HEK293 (cell line): ENCODE measurements at regions not wholly inside any gene's neighbourhood (a gene's known extent, or its start where the extent isn't known, plus 50 kb on each side); places are given as distances from the start of the nearest gene placed in this dataset.

Experiments used
- CTCF ChIA-PET: fragments of 350-600 bp; formaldehyde crosslinking; extraction: SDS; loops from one replicate; lab custom pipeline; 2021; ENCODE audit warnings: antibody characterized with exemption; lab: Yijun Ruan, JAX
- POLR2A ChIA-PET: fragments of 300-600 bp; formaldehyde crosslinking; extraction: SDS; loops from one replicate; lab custom pipeline; 2020; ENCODE audit warnings: antibody characterized with exemption, inconsistent platforms; lab: Yijun Ruan, JAX
- H3K27ac ChIP-seq: fragments of 200-500 bp; sonication (Bioruptor generic); 2 replicates; pipeline ENCODE4 v1.5.1; 2014; ENCODE audit warnings: low read depth, low read length, control low read depth, inconsistent platforms; ENCODE audit errors: extremely low read depth
- H3K36me3 ChIP-seq, 2 experiments: fragments of 200-500 bp in 1 of 2; sonication (Bioruptor generic) in 1 of 2; 1 replicate in 1 of 2; 2 replicates in 1 of 2; pipeline ENCODE4 v1.5.1; 2014 to 2017; ENCODE audit warnings: inconsistent platforms in 2 of 2, low read length in 2 of 2; ENCODE audit not compliant: control insufficient read depth in 2 of 2, insufficient read depth in 1 of 2
- H3K4me1 ChIP-seq: fragments of 200-500 bp; sonication (Bioruptor generic); 2 replicates; pipeline ENCODE4 v1.5.1; 2014; ENCODE audit warnings: mild to moderate bottlenecking, low read length, inconsistent platforms; ENCODE audit not compliant: control insufficient read depth, insufficient read depth
- H3K4me3 ChIP-seq: 2 replicates; pipeline ENCODE4 v1.5.1; 2011; ENCODE audit warnings: low read depth, mild to moderate bottlenecking, control low read depth, low read length, moderate library complexity
- H3K9me3 ChIP-seq: fragments of 200-500 bp; sonication (Bioruptor generic); 2 replicates; pipeline ENCODE4 v1.5.1; 2014; ENCODE audit warnings: low read depth, low read length, inconsistent platforms; ENCODE audit not compliant: control insufficient read depth, insufficient read depth
- FEZF1 ChIP-seq: fragments of 450-650 bp; formaldehyde crosslinking; IDR thresholded peaks from 2 replicates; pipeline ENCODE4 v1.5.1; 2016; ENCODE audit warnings: missing biosample characterization, missing genetic modification characterization
- OVOL3 ChIP-seq: fragments of 450-650 bp; formaldehyde crosslinking; IDR thresholded peaks from 2 replicates; pipeline ENCODE4 v1.5.1; 2016; ENCODE audit warnings: missing biosample characterization, missing genetic modification characterization
- ZBTB8A ChIP-seq: fragments of 450-650 bp; formaldehyde crosslinking; IDR thresholded peaks from 2 replicates; pipeline ENCODE4 v1.5.1; 2016; ENCODE audit warnings: missing biosample characterization, missing genetic modification characterization
- ZNF140 ChIP-seq: fragments of 450-650 bp; formaldehyde crosslinking; IDR thresholded peaks from 2 replicates; pipeline ENCODE4 v1.5.1; 2016; ENCODE audit warnings: missing biosample characterization, missing genetic modification characterization
- ZNF311 ChIP-seq: fragments of 450-650 bp; formaldehyde crosslinking; IDR thresholded peaks from 2 replicates; pipeline ENCODE4 v1.5.1; 2017; ENCODE audit warnings: missing biosample characterization, missing genetic modification characterization, borderline replicate concordance
- ZNF394 ChIP-seq: fragments of 450-650 bp; formaldehyde crosslinking; IDR thresholded peaks from 2 replicates; pipeline ENCODE4 v1.5.1; 2016; ENCODE audit warnings: missing biosample characterization, missing genetic modification characterization, mild to moderate bottlenecking, moderate library complexity, borderline replicate concordance
- ZNF404 ChIP-seq: fragments of 450-650 bp; formaldehyde crosslinking; IDR thresholded peaks from 2 replicates; pipeline ENCODE4 v1.5.1; 2017; ENCODE audit warnings: missing biosample characterization, missing genetic modification characterization
- ZNF426 ChIP-seq: fragments of 450-650 bp; formaldehyde crosslinking; IDR thresholded peaks from 2 replicates; pipeline ENCODE4 v1.5.1; 2017; ENCODE audit warnings: missing biosample characterization, missing genetic modification characterization, mild to moderate bottlenecking, inconsistent platforms, moderate library complexity
- ZNF433 ChIP-seq: fragments of 450-650 bp; formaldehyde crosslinking; IDR thresholded peaks from 2 replicates; pipeline ENCODE4 v1.5.1; 2016; ENCODE audit warnings: missing biosample characterization, missing genetic modification characterization, low read depth
- ZNF555 ChIP-seq: fragments of 450-650 bp; formaldehyde crosslinking; conservative IDR thresholded peaks from 2 replicates; pipeline ENCODE4 v1.5.1; 2017; ENCODE audit warnings: missing biosample characterization, mild to moderate bottlenecking, missing genetic modification characterization, inconsistent platforms
- ZNF596 ChIP-seq: fragments of 450-650 bp; IDR thresholded peaks from 2 replicates; pipeline ENCODE4 v1.5.0; 2018; ENCODE audit warnings: missing biosample characterization, mild to moderate bottlenecking, missing genetic modification characterization, moderate library complexity
- ZNF623 ChIP-seq: fragments of 450-650 bp; formaldehyde crosslinking; IDR thresholded peaks from 2 replicates; pipeline ENCODE4 v1.5.1; 2016; ENCODE audit warnings: missing biosample characterization, missing genetic modification characterization
- ZNF629 ChIP-seq: fragments of 450-650 bp; formaldehyde crosslinking; IDR thresholded peaks from 2 replicates; pipeline ENCODE4 v1.5.1; 2017; ENCODE audit warnings: missing biosample characterization, missing genetic modification characterization
- ZNF654 ChIP-seq: fragments of 450-650 bp; formaldehyde crosslinking; IDR thresholded peaks from 2 replicates; pipeline ENCODE4 v1.5.1; 2016; ENCODE audit warnings: low read depth, missing biosample characterization, missing genetic modification characterization
- ZXDB ChIP-seq: fragments of 450-650 bp; formaldehyde crosslinking; IDR thresholded peaks from 2 replicates; pipeline ENCODE4 v1.5.1; 2016; ENCODE audit warnings: missing biosample characterization, missing genetic modification characterization
- TF ChIP-seq, protein P1 (sequence below): fragments of 450-650 bp; formaldehyde crosslinking; conservative IDR thresholded peaks from 2 replicates; pipeline ENCODE4 v1.5.1; 2016; ENCODE audit warnings: low read depth, missing biosample characterization, missing genetic modification characterization
- TF ChIP-seq, protein P2 (sequence below): fragments of 450-650 bp; formaldehyde crosslinking; conservative IDR thresholded peaks from 2 replicates; pipeline ENCODE4 v1.5.1; 2016; ENCODE audit warnings: low read depth, missing biosample characterization, missing genetic modification characterization
- TF ChIP-seq, protein P3 (sequence below): fragments of 450-650 bp; formaldehyde crosslinking; IDR thresholded peaks from 2 replicates; pipeline ENCODE4 v1.5.1; 2016; ENCODE audit warnings: missing biosample characterization, missing genetic modification characterization

DNA sequence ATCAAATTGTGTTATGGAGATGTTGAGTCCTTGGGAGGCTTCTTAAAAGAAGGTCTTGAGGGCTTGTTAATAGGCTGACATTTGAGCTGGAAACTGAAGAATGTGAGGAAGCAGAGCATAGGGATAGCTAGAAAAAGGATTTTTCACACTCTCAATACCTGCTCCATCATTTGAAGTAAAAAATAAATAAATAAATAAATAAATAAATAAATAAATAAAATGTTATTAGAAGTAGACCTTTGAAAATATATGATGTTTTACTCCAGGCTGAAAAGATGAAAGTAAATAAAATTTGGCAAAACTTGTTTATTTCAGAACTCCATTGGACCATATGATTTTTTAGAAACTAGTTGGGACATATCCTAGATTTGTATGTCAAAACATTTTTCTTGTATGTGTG lies 1757.8 kb upstream of the TENM3 start:
- no peak overlapping the region for H3K27ac ChIP-seq
- H3K4me3 ChIP-seq, result no peak overlapping the region
- H3K36me3 ChIP-seq, result no peaks in the 10 kb centered on the region
- 0 out of 2 replicates have a peak, but pooled peaks have one; percentile 28 for TF ChIP-seq ZXDB
- peak; percentile 81 for TF ChIP-seq ZNF426 (tag by site-specific recombination)
- TF ChIP-seq ZNF404, result 0 out of 2 replicates have a peak, but pooled peaks have one; percentile 58
- TF ChIP-seq, protein P1, sequence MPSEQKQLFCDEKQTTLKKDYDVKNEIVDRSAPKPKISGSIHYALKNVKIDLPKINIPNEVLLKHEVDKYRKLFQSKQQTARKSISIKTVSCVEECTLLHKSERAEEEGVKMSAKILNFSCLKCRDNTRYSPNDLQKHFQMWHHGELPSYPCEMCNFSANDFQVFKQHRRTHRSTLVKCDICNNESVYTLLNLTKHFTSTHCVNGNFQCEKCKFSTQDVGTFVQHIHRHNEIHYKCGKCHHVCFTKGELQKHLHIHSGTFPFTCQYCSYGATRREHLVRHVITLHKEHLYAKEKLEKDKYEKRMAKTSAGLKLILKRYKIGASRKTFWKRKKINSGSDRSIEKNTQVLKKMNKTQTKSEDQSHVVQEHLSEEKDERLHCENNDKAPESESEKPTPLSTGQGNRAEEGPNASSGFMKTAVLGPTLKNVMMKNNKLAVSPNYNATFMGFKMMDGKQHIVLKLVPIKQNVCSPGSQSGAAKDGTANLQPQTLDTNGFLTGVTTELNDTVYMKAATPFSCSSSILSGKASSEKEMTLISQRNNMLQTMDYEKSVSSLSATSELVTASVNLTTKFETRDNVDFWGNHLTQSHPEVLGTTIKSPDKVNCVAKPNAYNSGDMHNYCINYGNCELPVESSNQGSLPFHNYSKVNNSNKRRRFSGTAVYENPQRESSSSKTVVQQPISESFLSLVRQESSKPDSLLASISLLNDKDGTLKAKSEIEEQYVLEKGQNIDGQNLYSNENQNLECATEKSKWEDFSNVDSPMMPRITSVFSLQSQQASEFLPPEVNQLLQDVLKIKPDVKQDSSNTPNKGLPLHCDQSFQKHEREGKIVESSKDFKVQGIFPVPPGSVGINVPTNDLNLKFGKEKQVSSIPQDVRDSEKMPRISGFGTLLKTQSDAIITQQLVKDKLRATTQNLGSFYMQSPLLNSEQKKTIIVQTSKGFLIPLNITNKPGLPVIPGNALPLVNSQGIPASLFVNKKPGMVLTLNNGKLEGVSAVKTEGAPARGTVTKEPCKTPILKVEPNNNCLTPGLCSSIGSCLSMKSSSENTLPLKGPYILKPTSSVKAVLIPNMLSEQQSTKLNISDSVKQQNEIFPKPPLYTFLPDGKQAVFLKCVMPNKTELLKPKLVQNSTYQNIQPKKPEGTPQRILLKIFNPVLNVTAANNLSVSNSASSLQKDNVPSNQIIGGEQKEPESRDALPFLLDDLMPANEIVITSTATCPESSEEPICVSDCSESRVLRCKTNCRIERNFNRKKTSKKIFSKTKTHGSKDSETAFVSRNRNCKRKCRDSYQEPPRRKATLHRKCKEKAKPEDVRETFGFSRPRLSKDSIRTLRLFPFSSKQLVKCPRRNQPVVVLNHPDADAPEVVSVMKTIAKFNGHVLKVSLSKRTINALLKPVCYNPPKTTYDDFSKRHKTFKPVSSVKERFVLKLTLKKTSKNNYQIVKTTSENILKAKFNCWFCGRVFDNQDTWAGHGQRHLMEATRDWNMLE (tag by site-specific recombination), result peak; percentile 81
- TF ChIP-seq FEZF1 (tag by site-specific recombination), result no peak
- 0 out of 2 replicates have a peak, but pooled peaks have one; percentile 21 for TF ChIP-seq ZNF629
- TF ChIP-seq OVOL3 (tag by site-specific recombination), result no peak
- TF ChIP-seq, protein P2, sequence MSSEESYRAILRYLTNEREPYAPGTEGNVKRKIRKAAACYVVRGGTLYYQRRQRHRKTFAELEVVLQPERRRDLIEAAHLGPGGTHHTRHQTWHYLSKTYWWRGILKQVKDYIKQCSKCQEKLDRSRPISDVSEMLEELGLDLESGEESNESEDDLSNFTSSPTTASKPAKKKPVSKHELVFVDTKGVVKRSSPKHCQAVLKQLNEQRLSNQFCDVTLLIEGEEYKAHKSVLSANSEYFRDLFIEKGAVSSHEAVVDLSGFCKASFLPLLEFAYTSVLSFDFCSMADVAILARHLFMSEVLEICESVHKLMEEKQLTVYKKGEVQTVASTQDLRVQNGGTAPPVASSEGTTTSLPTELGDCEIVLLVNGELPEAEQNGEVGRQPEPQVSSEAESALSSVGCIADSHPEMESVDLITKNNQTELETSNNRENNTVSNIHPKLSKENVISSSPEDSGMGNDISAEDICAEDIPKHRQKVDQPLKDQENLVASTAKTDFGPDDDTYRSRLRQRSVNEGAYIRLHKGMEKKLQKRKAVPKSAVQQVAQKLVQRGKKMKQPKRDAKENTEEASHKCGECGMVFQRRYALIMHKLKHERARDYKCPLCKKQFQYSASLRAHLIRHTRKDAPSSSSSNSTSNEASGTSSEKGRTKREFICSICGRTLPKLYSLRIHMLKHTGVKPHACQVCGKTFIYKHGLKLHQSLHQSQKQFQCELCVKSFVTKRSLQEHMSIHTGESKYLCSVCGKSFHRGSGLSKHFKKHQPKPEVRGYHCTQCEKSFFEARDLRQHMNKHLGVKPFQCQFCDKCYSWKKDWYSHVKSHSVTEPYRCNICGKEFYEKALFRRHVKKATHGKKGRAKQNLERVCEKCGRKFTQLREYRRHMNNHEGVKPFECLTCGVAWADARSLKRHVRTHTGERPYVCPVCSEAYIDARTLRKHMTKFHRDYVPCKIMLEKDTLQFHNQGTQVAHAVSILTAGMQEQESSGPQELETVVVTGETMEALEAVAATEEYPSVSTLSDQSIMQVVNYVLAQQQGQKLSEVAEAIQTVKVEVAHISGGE (tag by site-specific recombination), result peak; percentile 69
- TF ChIP-seq, protein P3, sequence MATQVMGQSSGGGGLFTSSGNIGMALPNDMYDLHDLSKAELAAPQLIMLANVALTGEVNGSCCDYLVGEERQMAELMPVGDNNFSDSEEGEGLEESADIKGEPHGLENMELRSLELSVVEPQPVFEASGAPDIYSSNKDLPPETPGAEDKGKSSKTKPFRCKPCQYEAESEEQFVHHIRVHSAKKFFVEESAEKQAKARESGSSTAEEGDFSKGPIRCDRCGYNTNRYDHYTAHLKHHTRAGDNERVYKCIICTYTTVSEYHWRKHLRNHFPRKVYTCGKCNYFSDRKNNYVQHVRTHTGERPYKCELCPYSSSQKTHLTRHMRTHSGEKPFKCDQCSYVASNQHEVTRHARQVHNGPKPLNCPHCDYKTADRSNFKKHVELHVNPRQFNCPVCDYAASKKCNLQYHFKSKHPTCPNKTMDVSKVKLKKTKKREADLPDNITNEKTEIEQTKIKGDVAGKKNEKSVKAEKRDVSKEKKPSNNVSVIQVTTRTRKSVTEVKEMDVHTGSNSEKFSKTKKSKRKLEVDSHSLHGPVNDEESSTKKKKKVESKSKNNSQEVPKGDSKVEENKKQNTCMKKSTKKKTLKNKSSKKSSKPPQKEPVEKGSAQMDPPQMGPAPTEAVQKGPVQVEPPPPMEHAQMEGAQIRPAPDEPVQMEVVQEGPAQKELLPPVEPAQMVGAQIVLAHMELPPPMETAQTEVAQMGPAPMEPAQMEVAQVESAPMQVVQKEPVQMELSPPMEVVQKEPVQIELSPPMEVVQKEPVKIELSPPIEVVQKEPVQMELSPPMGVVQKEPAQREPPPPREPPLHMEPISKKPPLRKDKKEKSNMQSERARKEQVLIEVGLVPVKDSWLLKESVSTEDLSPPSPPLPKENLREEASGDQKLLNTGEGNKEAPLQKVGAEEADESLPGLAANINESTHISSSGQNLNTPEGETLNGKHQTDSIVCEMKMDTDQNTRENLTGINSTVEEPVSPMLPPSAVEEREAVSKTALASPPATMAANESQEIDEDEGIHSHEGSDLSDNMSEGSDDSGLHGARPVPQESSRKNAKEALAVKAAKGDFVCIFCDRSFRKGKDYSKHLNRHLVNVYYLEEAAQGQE (tag by site-specific recombination), result 0 out of 2 replicates have a peak, but pooled peaks have one; percentile 53
- TF ChIP-seq ZNF433 (tag by site-specific recombination), result 0 out of 2 replicates have a peak, but pooled peaks have one; percentile 18
- peak; percentile 41; the same call in 1 of the 2 replicates for TF ChIP-seq ZNF623 (tag by site-specific recombination)
- no peak for TF ChIP-seq ZNF311 (tag by site-specific recombination)
- peak; percentile 7; the same call in 1 of the 2 replicates for TF ChIP-seq ZNF654 (tag by site-specific recombination)
- peak; percentile 74 for TF ChIP-seq ZNF555
- no peak for TF ChIP-seq ZNF596 (tag by site-specific recombination)
- TF ChIP-seq ZNF394, result peak; percentile 86; the same call in 1 of the 2 replicates
- TF ChIP-seq ZNF140 (tag by site-specific recombination), result 0 out of 2 replicates have a peak, but pooled peaks have one; percentile 12
- TF ChIP-seq ZBTB8A, result peak; percentile 56; the same call in 1 of the 2 replicates
- TF ChIP-seq, all 188 proteins: peak for 14
- ChIA-PET POLR2A (no interaction called here), CTCF (no interaction called here)
- no peaks in the 10 kb centered on the region for H3K9me3 ChIP-seq
- no peaks in the 10 kb centered on the region for H3K4me1 ChIP-seq
